HT1080 (cell line): ENCODE measurements at regions not wholly inside any gene's neighbourhood (a gene's known extent, or its start where the extent isn't known, plus 50 kb on each side); places are given as distances from the start of the nearest gene placed in this dataset.
"Not testable (repeated sequence)": the region's sequence is repeated elsewhere in the genome, so short reads cannot be mapped to it uniquely, and the experiment has no call there.

Source experiments
- DNase-seq: peaks from one replicate; pipeline ENCODE4 v3.0.0-alpha.2; 2015; ENCODE audit warnings: low read depth

GRCh38 chr21:15932726-15933125 lies 202.9 kb downstream of the USP25 start:
- no peak for DNase-seq

GRCh38 chr21:15935530-15935929 lies 205.7 kb downstream of the USP25 start:
- peak; percentile 11 for DNase-seq

- peak; percentile 52 for DNase-seq
Observed at GRCh38 chr21:15943009-15943666, 213.4 kb downstream of the USP25 start.

- no peak for DNase-seq
Observed at GRCh38 chr21:15947677-15948076, 217.9 kb downstream of the USP25 start.

DNA sequence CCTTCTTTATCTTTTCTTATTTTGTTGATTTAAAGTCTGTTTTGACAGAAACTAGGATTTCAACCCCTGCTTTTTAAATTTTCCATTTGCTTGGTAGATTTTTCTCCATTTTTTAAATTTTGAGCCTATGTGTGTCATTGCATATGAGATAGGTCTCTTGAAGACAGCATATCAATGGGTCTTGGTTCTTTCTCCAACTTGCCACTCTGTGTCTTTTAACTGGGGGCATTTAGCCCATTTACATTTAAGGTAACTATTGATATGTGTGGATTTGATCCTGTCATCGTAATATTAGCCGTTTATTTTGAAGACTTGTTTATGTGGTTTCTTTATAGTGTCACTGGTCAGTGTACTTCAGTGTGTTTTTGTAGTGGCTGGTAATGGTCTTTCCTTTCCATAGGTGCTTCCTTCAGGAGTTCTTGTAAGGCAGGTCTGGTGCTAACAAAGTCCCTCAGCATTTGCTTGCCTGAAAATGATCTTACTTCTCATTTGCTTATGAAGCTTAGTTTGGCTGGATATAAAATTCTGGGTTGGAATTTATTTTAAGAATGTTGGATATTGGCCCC lies 223.9 kb downstream of the USP25 start:
- no peak for DNase-seq

DNA sequence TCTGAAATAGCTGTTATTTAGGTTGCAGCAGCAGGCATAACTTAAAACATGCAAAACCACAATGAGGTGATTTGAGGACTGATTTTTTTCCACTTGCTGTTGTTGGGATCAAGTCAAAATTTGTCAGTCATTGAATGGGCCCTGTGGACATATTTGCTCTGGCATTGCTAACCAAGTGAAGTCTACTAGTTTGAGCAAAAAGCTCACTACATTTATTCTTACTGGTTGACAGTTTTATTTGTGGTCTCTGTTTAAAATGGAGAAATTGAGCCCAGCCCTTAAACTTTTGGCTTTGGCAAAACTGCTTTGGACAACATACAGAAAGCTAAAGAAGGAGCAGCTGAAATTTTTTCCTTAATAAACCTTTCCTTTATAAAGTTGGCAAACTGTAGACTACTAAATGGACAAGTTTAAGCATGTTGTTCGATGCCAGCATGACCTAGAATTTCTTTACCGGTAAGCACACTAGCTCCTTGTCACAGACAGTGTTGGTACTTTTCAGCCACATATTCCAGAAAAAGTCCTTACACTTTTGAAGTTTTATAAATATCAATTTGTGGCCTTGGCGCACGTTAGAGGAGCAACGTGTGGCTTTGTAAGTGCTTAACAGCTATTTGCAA lies 234.6 kb downstream of the USP25 start:
- DNase-seq, result no peak

- DNase-seq, result no peak
Observed at GRCh38 chr21:15966231-15966630, 236.4 kb downstream of the USP25 start.

GRCh38 chr21:15966651-15967050 lies 236.9 kb downstream of the USP25 start:
- DNase-seq, result no peak

GRCh38 chr21:15967661-15968060 lies 237.9 kb downstream of the USP25 start:
- peak; percentile 78 for DNase-seq

DNA sequence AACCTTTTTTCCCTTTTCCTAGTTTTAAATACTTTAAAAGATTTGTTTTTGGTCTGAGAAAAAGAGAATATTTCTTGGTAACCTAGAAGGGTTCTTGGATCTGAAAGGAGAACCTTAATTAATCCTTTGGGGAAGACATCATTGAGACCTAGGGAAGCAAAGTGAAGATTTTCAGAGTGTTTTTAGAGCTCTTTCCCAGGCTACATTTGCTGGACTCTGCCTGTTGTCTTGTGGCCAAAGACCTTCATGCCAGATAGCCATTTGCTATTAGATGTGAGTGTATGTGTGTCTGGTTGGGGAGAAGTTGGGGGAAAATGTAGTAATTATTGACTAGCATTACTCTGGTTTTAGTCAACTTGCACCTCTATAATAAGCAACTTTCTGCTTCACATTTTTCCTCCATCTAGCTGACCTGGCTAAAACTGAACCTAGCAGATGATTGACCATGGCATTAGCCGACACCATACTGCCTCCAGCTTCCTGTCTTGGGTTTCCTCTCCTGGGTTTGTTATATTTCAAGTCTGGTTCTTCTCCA lies 239.1 kb downstream of the USP25 start:
- no peak for DNase-seq

DNA sequence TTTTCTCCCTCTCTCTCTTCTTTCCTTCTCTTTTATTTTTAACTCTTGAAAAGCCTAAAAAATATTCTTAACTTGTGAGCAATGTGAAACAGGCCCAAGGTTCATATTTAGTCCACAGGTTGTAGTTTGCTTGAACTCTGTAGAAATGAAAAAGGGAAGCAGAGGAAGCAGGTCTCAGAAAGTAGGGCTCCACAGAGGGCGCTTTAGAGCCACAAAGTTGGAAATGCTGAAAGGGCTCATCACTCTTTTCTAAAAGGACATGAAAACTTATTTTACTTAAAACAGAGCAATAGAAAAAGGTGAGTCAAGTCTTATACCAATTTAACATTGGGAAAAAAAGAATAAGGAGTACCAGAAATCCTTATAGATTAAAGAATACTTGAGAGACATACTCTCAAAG lies 247.0 kb downstream of the USP25 start:
- DNase-seq, result no peak

DNA sequence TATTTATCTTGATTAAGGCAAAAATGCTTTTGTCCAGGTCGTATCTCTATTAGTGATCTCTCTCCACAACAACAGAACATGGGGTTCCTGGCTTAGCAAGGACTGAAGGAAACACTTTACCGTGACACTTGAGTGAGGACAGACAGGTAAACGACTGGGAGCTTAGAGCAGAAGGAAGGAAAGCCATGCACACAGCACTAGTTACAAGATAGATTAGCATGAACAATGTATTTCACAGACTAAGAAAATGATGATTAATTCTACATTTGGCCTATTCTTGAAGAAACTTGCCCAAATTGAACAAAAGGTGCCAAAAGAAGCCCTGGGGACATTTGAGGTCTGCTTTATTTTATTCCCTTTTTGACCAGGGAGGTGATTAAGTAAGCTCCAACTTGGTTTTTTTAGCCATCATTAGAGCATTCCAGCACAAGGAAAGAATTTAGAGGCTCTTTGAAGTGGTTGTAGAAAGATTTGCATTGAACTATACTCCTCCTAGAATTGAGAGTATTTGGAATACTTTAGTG lies 248.5 kb downstream of the USP25 start:
- no peak for DNase-seq

- DNase-seq, result not testable (repeated sequence)
Observed at GRCh38 chr21:15979493-15979892, 249.7 kb downstream of the USP25 start.

DNA sequence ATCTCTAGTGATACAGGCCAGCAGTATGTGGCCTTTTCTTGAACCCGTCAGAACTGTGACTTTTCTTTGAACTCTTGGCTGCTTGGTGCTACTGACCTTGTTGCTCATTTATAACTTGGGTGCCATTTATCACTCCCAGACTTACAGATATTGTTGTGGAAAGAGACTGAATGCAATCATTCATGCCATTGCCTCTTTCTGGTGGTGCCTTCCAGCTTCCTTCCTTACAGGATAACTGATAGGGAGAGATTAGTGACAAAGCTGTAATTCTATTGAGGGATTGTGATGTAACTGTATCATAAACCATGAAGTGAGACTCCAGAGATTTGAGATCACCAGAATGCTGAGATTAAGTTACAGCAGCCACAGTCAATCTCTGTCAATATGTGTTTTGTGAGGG lies 256.5 kb downstream of the USP25 start:
- no peak for DNase-seq

GRCh38 chr21:15992171-15992570 lies 262.4 kb downstream of the USP25 start:
- DNase-seq, result peak; percentile 70

DNA sequence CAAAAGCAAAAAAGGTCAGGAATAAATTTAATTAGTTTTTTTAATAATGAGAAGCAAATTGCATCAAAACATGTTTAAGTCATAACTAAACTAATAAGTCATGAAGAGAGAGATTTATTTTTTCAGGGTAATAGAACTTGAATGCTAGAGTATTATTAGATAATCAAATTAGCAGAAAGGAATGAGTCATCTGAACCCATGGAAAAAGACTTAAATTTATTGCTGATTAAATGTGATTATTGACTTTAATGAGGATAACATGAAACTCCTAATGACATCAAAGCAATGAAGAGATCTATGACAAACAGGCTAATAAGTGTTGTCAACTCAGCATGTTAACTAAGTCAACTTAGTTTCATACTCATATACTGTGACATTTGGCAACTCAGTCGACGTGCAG lies 264.2 kb downstream of the USP25 start:
- no peak for DNase-seq

- no peak for DNase-seq
Observed at GRCh38 chr21:15999741-16000140, 270.0 kb downstream of the USP25 start.

DNA sequence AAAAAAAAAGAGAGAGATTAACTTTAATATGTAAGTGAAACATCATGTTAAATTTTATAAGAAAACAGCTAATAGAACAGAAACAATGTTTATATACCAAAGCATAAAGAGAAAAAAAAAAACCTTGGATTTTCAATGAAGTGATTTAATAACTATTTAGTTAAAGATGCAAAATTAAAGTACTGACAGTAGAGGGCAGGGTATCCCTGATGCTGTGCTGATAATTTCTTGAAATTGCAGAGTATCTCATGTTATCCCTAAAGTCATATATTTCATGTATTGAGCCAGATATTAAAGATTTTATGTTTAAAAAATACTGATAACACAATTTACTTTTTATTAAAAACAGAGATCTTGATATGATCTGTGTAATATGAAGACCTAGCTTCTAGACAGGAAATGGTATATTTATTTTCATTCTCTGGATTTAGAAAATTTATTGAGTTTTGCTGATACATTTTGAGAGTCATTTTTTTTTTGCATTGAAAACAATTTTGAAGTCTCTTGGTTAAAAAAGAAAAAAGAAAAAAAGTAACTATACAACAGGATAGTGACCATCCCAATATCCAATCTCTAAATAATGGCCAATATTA lies 273.2 kb downstream of the USP25 start:
- no peak for DNase-seq

DNA sequence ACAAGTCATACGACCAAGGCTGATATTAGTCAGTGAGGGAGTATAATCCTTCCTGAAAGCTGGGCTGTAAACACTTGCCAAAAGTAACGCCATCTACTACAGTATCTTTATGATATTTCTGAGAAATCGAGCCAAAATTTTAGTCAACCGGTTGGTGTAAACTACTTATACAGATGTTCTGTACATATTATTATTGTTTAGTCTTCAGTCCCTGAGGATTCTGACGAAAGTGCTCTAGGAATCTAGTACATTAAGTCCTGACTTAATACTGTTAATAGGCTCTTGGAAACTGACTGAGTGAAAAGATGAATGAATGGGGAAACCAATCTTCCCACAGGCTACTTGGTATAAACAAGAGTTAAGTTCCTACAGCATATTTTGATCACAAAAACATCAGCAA lies 274.3 kb downstream of the USP25 start:
- no peak for DNase-seq

DNA sequence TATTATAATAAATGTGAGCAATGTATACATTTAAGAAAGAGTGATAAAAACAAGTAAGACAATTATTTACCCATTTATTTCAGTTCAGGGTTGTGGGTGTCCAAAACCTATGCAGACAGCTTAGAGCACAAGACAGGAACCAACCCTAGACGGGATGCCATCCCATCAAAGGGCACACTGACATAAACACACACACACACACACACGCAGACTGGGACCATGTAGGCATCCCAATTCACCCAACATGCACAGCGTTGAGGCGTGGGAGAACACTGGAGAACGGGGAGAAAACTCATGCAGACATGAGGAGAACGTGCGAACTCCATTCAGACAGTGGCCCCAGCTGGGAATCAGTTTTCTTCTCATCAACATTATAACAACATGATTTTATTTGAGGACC lies 274.7 kb downstream of the USP25 start:
- no peak for DNase-seq

GRCh38 chr21:16005996-16006395 lies 276.2 kb downstream of the USP25 start:
- DNase-seq, result no peak

GRCh38 chr21:16007943-16008342 lies 278.2 kb downstream of the USP25 start:
- no peak for DNase-seq
